ENCODE measurements at regions not wholly inside any gene's neighbourhood (a gene's known extent, or its start where the extent isn't known, plus 50 kb on each side); places are given as distances from the start of the nearest gene placed in this dataset.

DNA sequence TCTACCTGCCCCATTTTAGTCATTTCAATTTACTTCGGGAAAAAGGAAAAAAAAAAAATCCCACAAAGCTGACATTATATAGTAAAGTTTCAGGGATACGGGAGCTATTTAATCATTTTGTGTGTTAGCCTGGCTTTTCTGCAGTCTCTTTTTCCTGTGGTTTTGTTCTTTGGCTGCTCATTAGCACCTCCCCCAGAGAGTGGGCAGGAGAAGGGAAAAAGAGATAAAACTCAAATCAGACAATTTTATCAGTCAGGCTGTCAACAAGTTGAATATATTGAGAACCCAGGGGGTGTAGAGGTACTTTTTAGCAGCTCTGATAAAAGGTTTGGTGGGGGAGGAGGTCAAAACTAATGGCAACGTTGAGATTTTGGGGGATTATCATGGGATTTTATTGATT is 559.0 kb upstream of the PSMD7 start:
- no peak for DNase-seq

DNA sequence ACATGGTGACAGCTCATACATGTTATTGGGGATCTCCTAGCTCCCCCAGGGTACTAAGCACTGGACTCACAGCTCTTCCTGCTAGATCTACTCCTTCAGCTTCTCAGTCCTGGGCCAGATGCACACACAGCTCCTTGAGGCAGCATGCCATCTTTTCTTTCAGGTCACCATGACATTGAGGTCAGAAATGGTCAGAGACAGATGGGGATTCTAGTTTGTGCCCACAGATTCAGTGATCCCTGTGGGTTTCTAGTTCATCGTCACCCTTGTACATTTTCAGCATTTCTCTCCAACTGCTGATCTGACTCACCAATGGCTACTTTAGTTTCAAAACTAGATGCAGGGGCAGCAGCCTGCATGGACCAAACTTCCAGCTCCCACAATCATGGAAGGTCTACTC is 560.7 kb upstream of the PSMD7 start:
- DNase-seq: no peak

DNA sequence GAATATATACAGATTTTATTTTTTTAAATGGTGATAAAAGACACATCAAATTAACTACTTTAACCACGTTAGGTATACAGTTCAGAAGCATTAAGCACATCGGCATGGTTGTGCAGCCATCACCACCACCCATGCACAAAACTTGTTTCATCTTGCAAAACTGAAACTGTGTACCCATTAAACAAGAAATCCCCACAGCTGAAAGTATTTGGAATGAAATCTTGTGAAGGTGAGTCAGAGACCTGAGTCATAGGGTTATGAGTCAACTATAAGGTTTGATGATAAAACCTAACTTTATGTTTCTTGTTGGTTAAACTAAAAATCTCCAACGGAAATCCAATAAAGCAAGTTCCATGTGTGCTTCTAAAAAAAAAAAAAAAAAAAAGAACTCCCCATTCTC is 561.6 kb upstream of the PSMD7 start:
- no peak for DNase-seq

DNA sequence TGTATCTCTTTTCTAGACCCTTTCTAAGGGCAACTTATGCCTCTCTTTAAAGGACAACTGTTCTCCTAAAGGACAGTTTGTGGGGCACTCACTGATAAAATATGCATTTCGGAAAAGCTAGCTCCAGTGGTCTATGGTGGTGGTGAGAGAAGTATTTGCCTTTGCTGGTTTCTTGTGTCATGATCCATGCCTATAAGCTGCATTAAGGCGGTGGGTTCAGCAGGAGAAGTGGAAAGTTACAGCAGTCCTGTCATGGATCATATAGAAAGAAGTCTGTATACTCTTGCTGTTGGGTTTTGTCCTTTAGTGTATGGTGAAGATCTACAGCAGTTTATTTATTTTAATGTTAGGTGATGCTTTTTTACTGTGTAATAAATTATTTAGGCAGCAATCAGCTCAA is 563.9 kb upstream of the PSMD7 start:
- DNase-seq: no peak

DNA sequence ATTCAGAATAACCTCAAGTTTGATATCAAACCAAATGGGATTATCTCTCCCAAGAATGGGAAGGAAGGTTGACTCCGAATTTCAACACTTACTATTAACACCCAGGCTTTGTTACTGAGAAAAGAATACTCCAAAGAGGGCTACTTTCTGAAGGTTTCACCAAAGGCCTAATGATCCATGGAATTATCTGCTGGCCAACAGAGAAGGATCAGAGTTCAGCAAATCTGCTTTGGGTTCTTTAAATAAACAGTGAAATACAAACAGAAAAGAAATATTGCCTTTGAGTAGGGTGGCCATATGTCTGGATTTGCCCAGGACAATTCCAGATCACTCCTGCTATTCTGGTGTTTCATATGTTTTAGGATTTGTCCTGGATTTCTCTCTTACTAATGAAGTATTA is 564.5 kb upstream of the PSMD7 start:
- no peak for DNase-seq

DNA sequence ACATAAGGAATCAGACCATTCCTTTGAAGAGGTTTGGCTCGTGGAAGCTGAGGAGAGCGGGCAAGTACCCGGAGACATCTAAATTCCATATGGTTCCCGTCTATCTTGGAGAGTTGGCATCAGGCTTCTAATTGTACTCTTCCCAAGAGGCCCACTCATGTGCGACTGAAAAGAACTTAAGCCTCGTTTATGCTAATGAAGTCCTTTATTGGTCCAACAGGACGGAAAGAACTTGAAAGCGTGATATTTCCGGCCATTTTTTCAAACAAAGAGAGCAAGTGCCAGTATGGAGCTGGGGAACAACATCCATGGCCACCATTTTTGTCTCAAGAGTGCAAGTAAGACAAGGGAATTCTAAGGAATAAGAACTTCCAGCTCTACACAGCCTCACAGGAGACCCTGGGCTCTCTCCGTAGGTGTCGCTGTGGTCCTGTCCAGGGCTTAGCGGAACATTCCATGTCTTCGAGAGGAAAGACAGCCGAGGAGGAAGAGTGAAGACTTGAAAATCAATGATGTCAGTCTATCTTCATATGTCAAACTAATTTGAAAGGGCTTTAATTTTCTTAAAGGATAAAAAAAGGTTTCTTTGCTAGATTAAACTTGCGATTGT is 566.0 kb upstream of the PSMD7 start:
- no peak for DNase-seq

DNA sequence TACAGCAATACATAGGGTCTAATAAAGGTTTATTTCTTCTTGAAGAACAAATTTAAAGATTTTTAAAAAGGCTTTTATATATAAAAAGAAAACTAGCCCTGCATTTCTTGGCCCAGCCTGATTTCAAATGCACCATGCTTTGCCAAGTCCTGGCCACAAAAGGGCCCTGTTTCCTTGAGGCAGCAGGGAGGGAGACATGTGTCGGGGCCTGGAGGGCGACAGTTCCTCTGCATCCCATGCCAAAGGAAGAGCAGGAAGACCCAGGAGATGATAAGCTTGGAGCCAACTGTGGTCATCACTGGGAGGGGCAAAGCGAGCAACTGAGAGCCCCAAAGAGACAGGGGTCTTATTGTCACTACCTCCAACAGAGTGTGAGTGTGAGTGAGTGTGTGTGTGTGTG is 571.5 kb upstream of the PSMD7 start:
- no peak for DNase-seq

DNA sequence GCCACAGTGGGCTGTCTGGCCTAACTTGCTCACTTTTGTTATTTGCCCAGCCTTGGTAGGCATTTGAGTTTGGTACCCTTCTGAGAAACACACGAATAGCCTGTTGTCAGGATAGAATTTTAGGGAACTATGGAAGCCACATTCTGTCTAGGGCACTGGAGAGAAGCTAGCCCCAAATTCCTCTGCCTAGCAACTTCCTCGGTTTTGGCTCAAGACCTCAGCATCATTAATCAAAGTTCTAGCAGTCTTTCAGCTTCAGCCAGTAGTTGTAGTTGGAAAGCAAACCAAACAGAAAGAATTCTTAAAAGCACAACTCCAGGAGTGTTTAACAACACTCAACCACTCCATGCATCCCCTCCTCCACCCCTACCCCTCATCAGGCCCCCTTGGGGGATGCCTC is 572.1 kb upstream of the PSMD7 start:
- DNase-seq: no peak

DNA sequence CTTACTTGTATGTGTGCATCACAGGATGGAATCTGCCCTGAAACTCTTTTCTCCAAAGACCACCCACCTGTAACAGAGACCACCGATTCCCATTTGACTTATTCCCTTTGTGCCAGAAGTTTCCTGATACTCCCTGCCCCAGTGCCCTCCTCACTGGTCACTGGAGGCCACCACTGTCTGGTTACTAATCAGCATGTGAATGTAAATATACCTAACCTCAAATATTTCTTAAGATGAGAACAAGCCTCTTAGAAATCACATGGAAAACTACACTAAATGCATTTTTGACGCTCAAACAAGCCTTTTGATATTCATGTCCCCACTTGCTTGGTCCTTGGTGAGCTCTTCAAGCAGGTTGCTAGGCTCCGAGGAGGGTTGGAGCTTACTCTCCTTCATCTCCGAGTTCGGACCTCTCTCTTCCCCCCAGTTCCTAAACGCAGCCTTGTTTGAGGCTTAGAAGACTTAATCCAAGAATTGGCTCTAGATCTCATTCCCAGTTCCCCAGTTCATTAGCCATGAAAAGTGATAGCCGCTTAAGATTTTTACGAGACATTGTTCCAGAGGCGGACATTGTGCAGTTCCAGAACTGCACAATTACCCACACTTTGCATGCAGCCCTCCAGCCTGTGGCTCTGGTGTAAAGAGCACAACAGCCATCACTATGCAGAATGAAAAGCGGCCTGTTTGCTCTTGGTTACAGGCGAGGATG is 579.2 kb upstream of the PSMD7 start:
- DNase-seq: no peak

DNA sequence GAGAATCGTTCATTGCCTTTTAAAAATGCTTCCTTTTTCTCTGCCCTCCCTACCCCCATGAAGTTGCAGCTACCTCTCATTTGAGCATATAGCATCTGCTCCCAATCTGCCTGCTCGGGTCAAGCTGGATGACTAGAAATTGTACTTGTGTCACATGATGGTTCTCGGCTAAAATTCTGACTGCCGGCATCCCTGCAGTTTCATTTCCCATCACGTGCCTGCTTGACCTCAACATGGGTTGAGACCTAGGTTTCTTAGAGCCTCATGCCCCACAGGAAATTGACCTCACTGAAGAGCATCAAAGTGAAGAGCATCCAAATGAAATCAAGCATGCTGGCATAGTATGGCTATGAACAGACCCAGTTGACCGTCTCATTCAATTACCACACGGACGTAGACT is 581.6 kb upstream of the PSMD7 start:
- DNase-seq: no peak

DNA sequence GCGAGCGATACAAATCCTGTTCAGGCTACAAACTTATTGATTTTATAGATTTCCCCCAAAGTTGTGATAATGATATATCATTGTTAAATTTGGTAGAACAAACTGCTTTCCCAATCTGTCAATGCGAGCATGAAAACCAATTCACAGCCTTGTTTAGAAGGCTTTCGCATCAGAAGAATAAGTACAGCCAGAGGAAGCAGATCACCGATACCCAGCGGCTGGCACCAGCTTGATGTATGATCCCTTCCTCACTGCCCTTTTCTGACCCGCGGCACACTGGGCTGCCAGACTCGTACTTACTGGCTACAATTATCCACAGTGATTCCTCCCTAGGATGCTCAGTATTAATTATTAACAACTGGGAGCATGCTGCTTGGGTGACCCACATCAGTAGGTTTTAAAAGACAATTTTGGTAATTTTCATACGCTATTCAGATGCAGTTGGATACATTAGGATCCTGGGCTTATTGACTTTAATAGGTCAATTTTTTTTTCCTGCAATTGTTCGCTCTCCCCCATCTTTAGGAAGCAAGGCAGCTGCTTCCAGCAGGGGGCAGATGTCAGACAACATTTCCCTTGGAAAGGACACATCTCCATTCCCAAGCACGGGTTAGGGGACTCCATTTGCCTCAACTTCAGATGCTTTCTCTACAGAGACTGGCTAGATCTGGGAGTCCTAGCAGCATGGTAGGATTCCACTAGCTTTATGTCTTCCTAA is 582.7 kb upstream of the PSMD7 start:
- no peak for DNase-seq

DNA sequence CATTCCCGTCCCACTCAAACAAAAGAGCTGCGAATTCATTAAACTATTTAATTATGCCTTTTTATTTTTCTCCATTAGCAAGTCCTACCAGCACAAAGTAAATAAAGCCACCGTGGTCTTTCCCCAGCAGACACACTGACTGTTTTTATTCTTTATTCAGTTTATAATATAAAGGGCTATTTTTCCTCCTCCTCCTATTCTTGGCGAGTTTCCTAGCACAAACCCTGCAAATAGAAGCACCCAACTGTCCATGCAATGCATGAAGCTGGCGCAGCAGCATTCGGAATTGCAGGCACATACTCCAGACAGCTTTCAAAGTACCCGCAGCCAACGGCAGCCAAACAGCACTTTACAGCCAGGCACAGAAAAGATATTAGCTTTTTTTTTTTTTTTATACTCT is 583.4 kb upstream of the PSMD7 start:
- DNase-seq: no peak

DNA sequence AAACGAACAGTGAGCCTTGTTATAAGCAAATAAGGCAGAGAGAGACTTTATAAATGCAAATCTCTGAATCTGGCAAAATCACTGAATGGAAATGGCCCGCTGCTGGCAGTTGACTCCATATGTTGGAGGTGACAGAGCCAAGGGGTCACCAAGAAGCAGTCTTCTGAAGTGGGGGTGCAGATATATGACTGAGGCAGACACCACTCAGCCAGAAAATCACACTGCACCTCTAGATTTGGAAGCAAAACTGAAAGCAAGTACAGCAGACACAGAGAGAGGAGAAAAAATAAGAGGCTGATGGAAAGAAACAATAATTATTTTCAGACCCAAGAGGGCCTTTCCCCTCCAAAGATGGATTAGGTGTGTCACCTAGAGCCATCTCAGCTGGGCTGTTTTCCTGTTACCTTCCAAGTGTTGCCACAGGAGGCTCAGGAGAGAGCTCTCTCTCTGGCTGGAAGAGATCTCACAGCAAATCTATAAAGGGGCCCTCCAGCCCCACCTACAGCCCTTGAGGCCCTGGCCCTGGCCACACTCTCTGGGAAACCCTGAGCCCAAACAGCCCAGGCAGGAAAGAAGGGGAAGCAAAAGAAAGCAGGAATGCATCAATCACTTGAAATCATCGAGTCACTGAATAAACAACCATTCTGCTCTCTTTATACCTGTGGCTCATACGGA is 585.1 kb upstream of the PSMD7 start:
- DNase-seq: no peak

DNA sequence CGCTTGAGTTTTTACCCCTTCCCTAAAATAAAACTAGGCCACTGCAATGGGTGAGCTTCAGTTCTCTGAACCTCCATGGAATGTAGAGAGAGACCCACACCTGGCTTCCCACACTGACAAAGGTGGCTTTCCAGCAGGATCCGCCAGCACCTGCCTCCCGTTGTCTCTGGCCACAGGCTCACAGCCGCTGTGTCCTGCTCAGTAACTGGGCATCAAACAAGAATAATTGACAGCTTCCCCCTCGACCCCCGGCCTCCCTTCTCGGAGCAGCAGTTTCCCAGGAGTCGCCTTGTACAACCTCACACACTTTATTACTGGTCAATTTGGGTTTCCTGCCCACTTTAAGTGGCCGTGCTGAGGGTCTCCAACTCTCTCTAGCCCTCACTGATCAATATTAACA is 586.1 kb upstream of the PSMD7 start:
- DNase-seq: no peak

DNA sequence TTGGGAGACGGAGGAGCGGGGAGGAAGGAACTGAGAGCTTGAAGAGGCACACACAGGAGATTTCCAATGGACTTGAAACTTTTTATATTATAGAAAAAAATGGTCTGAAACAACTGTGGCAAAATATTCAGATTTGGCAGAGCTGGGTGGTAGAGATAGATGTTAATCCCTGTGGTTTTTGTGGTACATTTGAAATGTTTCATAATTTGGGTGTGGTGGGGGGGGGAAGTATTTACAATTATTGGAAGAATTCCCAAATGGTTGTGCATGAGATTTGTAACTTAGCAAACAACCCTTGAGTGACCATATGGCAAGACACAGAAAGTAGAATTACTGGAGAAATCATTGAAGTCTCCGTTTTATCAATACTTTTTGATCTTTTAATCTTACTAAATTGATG is 588.8 kb upstream of the PSMD7 start:
- DNase-seq: no peak

DNA sequence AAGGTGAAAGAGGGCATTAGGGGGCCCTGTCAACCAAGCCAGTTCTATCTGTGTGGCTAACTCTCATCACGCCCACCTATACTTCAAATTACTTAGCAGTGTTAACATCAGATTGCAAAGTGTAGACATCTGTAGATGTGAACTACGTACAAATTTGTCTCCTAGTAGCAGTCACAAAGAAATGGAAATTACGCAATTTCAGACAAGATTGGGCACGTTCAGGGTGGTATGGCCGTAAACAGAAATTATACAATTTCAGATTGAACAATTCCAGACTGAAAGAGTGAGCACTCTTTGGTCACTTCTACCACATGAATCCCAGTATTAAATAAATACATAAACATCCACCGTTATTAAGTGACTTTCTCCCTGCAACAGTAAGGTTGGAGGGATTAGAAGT is 592.7 kb upstream of the PSMD7 start:
- no peak for DNase-seq

DNA sequence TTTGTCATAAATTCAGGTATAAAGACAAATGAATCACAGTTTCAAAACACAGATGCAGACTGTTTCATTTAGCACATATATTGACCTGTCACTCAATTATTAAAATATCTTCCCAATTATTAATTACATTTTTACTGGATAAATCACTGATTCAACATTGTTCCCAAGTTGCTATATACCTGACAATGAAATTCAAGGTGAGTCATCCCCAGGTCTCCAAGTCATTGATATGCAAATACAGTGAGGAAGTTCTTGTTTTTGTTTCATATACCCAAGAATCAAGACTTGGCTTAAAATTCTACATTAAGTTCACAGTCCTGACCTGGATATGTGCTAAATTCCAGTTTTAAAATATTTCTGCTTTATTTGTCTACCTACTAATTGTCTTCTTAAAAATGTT is 599.3 kb upstream of the PSMD7 start:
- DNase-seq: no peak

DNA sequence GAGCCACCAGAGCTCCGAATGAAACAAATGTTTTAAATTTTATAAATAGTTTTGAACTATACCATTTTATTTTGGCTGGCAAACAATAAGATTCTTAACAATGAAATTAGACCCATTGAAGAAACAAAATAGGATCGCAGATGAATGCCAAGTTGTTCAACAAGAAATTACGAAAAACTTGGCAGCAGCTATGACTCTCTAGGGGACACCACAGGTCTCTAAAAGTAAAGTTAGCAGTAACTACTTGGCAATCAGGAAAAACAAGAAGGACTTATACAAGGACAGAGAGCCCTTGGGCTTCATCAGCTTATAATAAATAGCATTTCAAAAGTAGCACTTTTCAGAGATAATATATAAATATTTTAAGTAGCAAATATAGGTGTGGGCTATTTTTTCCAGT is 603.8 kb upstream of the PSMD7 start:
- no peak for DNase-seq

DNA sequence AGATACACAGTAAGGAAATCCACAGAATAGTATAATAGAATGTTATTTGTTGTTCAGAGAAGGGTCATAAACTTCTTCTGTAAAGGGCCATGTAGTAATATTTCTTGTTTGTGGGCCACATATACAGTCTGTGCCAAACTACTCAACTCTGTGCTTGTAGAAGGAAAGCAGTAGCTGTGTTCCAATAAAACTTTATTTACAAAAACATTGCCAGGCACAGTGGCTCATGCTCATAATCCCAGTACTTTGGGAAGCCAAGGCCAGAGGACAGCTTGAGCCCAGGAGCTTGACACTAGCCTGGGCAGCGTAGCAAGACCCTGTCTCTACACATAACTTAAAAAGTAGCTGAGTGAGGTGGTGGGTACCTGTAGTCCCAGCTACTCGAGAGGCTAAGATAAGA is 612.8 kb upstream of the PSMD7 start:
- no peak for DNase-seq

DNA sequence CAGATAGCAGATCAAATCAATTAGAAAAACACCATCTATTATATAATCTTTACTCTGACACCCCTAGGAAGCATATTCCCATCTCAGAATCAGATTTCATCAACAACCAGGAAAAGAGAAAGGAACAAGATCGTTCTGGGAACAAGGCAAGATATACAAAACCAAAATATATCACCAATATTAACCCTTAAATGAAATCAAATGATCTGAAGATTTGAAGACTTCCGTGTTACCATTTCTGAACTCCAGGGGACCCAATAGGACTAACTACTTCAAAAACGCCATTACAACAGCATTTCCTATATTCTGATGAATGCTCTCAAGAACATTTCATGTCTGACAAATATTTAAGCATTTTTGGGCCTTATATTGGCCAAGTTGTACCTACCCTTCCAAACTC is 624.2 kb upstream of the ZFHX3 start:
- no peak for DNase-seq

DNA sequence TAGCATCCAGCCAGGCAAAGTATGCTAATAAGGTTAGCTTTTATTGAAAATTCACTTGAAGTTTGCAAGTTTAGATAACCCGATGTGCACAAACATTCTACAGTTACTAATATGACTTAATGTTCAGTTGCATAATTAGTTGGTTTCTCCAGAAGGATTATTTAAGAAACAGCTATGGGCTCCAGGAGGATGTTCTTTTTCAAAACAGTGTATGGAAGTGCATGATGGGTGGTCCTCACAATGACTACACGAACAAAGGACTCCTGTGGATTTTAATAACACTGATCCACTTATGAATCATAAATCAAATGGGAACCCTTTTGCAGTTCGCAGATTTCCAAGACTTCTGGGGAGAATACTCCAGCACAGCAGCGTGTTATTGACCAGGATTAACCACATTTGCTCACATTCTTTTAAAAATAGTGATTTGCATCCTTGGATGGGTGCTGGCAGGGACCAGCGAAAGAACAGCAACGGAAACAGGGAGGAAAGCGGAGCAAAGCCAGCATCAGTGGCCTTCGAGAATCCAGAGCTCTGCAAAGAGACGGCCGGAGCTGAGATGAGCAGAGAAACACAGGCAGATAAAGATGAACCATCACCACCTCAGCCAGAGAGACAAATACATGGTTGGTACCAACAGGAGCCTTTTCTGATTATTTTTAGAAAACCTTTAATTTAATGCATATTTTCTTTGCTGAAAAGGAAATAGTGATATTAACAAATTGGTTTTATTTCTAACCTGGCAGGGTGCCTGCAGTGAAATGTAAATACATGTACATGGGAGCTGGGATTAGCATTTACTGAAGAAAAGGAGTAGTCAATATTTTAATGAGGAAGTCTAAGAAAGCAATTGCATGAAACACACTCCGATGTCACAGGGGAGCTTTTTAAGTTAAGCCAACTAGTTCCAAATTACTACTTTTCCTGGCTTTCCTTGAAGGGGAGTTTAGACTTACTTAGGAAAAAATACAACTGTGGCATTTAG is 623.2 kb upstream of the ZFHX3 start:
- no peak for DNase-seq

DNA sequence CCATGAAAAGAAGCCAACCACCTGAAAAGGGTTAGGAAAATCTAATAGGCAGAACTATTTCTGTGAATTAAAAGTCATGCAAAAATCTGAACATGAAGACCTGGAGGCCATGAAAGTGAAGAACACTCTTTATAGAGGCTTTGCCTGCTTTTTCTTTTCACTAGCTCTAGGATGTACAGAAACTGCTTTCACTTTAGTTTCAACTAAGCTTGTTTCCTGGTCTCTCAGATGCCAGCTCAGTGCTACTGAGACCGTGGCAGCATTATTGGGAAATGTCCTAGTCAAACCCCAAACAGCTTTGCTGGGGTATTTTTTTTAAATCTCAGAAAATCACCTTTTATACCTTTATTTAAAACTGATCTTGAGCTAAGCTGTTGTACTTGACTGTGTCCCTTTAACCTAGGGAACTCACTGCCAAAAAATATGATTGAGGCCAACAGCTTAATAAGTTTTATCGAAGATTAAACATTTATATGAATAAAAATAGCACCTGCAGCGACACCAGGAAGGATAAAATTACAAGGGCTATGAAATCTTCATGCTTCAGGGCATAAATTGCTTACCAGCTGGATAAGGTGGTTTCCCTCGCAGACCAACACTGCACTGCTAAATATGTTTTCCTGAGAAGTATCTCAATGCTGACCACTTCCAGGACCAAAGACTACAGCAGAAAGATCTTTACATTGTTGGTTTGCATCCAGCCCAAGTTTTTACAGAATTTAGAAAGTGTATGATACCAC is 621.8 kb upstream of the ZFHX3 start:
- DNase-seq: no peak
